CD4-positive, alpha-beta T cell (primary cell): ENCODE measurements at regions not wholly inside any gene's neighbourhood (a gene's known extent, or its start where the extent isn't known, plus 50 kb on each side); places are given as distances from the start of the nearest gene placed in this dataset.
"Not testable (repeated sequence)": the region's sequence is repeated elsewhere in the genome, so short reads cannot be mapped to it uniquely, and the experiment has no call there.

Source experiments
- ATAC-seq: fragments of 200-7000 bp; cut with Tn5 transposase; one replicate; pipeline ENCODE4 v1.10.0; 2022; ENCODE audit warnings: mild to moderate bottlenecking; ENCODE audit not compliant: poor library complexity
- CTCF ChIA-PET: fragments of 350-600 bp; sonication (Branson Sonifier 250); formaldehyde crosslinking; loops from one replicate; lab custom pipeline; 2021; ENCODE audit warnings: antibody characterized with exemption, inconsistent platforms; lab: Charles Lee
- POLR2A ChIA-PET: fragments of 350-600 bp; sonication (Branson Sonifier 250); formaldehyde crosslinking; loops from one replicate; lab custom pipeline; 2021; ENCODE audit warnings: antibody characterized with exemption, inconsistent platforms; lab: Charles Lee
- DNase-seq, 14 experiments: peaks; one replicate each; pipeline ENCODE4 v3.0.0-alpha.2; 2013 to 2020; ENCODE audit warnings: mixed read lengths in 2 of 14
- H3K27ac ChIP-seq, 2 donors: one replicate each; pipeline versions ENCODE4 v1.5.1 to v1.7.0; 2013; ENCODE audit warnings: low read length in 2 of 2, low read depth in 1 of 2, mild to moderate bottlenecking in 1 of 2
- H3K27me3 ChIP-seq, 2 experiments: 1 replicate in 1 of 2; 2 replicates in 1 of 2; pipeline versions ENCODE4 v1.6.1 to v1.7.0; 2013; ENCODE audit warnings: low read length in 2 of 2, control low read depth in 1 of 2, mild to moderate bottlenecking in 1 of 2, moderate library complexity in 1 of 2; ENCODE audit not compliant: insufficient read depth in 2 of 2, control insufficient read depth in 1 of 2
- H3K36me3 ChIP-seq: one replicate; pipeline ENCODE4 v1.6.1; 2013; ENCODE audit warnings: low read length, control low read depth; ENCODE audit not compliant: insufficient read depth
- H3K4me1 ChIP-seq: one replicate; pipeline ENCODE4 v1.6.1; 2013; ENCODE audit warnings: low read length, control low read depth; ENCODE audit not compliant: insufficient read depth
- H3K4me3 ChIP-seq: one replicate; pipeline ENCODE4 v1.5.1; 2013; ENCODE audit warnings: mild to moderate bottlenecking, low read length, moderate library complexity
- H3K9me3 ChIP-seq, 2 experiments: 1 replicate in 1 of 2; 2 replicates in 1 of 2; pipeline versions ENCODE4 v1.6.1 to v1.7.0; 2013; ENCODE audit warnings: low read length in 2 of 2, mild to moderate bottlenecking in 2 of 2, control low read depth in 1 of 2, moderate library complexity in 1 of 2; ENCODE audit not compliant: control insufficient read depth in 1 of 2, insufficient read depth in 1 of 2
- H3K27ac Mint-ChIP-seq: one replicate; pipeline ENCODE4 v1.8.0; 2020; ENCODE audit warnings: mixed read lengths
- H3K27me3 Mint-ChIP-seq: one replicate; pipeline ENCODE4 v1.8.0; 2021; ENCODE audit warnings: mixed read lengths
- H3K36me3 Mint-ChIP-seq: one replicate; pipeline ENCODE4 v1.8.0; 2021; ENCODE audit warnings: low read depth, mixed read lengths
- H3K4me1 Mint-ChIP-seq: one replicate; pipeline ENCODE4 v1.8.0; 2021; ENCODE audit warnings: low read depth, mixed read lengths
- H3K4me3 Mint-ChIP-seq: one replicate; pipeline ENCODE4 v1.8.0; 2020; ENCODE audit warnings: mild to moderate bottlenecking, mixed read lengths
- H3K9me3 Mint-ChIP-seq: one replicate; pipeline ENCODE4 v1.8.0; 2020; ENCODE audit warnings: mixed read lengths
- CTCF ChIP-seq: fragments of 200-600 bp; IDR thresholded peaks from one replicate; pipeline ENCODE4 v1.8.0; 2022; ENCODE audit warnings: antibody characterized with exemption, mild to moderate bottlenecking
- intact Hi-C, 2 experiments: fragments of 100-400 bp; cut with DNase I in 1 of 2; cut with micrococcal nuclease in 1 of 2; formaldehyde crosslinking; loops; one replicate each; pipeline versions ENCODE4 v1.15.1 to v1.9.0; 2023 to 2025; cut with DNase I, micrococcal nuclease

DNA sequence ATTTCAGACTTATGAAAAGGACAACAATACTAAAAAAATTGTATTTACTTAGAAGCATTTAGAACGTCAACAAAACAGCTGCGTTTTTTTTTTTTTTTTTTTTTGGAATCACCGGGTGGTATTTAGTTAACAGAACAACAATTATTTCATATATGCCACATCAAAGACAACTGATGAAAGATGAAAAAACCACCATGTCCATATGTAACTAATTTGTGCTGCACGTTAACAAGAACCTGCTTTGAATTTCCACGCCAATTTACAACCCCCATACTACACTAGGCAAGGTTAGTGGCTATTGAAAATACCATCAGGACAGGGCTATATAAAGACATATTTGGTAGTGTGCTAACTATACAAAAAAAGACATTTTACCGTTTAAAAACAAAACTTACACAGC lies 189.3 kb upstream of the ROBO1 start:
- H3K36me3 ChIP-seq: no peaks in the 10 kb centered on the region
- intact Hi-C loops: no loop called here
- no peak for TF ChIP-seq CTCF
- no peak overlapping the region for H3K4me3 Mint-ChIP-seq
- H3K4me1 Mint-ChIP-seq: no peaks in the 10 kb centered on the region
- no peaks in the 10 kb centered on the region for H3K27me3 Mint-ChIP-seq
- CTCF ChIA-PET: no interaction called here
- no peak for ATAC-seq
- DNase-seq: no peak
- POLR2A ChIA-PET: no interaction called here
- H3K27ac Mint-ChIP-seq: no peak overlapping the region
- H3K4me3 ChIP-seq: no peak overlapping the region
- no peak overlapping the region for H3K27ac ChIP-seq
- H3K36me3 Mint-ChIP-seq: no peaks in the 10 kb centered on the region
- H3K9me3 Mint-ChIP-seq: peaks cover 2% of the 10 kb centered on the region
- no peaks in the 10 kb centered on the region for H3K27me3 ChIP-seq
- H3K9me3 ChIP-seq: no peaks in the 10 kb centered on the region
- no peaks in the 10 kb centered on the region for H3K4me1 ChIP-seq

- H3K27me3 ChIP-seq: no peaks in the 10 kb centered on the region
- no peak overlapping the region for H3K27ac ChIP-seq
- no peaks in the 10 kb centered on the region for H3K36me3 ChIP-seq
- Mint-ChIP-seq H3K27me3 (no peaks in the 10 kb centered on the region), H3K36me3 (no peaks in the 10 kb centered on the region), H3K4me3 (no peak overlapping the region), H3K27ac (no peak overlapping the region), H3K4me1 (no peaks in the 10 kb centered on the region), H3K9me3 (peaks cover 4% of the 10 kb centered on the region)
- no peak for ATAC-seq
- ChIA-PET CTCF (no interaction called here), POLR2A (no interaction called here)
- peaks cover 0 to 13% of the 10 kb centered on the region in 2 experiments for H3K9me3 ChIP-seq
- DNase-seq: no peak
- H3K4me1 ChIP-seq: no peaks in the 10 kb centered on the region
- intact Hi-C loops: no loop called here
- no peak for TF ChIP-seq CTCF
- no peak overlapping the region for H3K4me3 ChIP-seq
These were observed 187.0 kb upstream of the ROBO1 start for GRCh38 chr3:79954756-79955155.

DNA sequence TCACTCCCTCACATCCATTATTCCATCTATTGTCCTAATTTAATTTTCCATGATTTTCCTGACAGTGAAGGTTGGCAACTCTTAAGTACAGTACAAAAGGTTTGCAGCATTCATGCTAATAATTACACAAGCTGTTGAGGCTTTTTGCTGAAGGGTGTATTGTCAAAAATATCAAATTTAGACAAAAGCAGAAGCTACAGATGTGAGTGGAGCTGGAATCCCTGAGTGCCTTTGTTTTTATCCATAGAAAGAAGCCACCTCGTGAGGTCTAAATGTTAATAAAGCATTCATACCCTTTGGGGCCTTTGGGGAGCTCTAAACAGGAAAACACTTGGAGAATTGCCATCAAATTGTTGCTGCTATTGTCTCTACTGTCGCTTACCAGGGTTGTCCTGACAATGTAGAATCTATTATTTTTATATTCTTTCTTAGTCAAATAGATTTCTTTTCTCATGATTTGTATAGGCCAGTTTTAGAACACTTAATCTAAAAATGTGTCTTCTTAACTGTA lies 185.8 kb upstream of the ROBO1 start:
- TF ChIP-seq CTCF: no peak
- no peaks in the 10 kb centered on the region for H3K4me1 ChIP-seq
- ATAC-seq: no peak
- intact Hi-C loops: no loop called here
- peaks cover 0 to 13% of the 10 kb centered on the region in 2 experiments for H3K9me3 ChIP-seq
- H3K27me3 ChIP-seq: no peaks in the 10 kb centered on the region
- ChIA-PET POLR2A (no interaction called here), CTCF (no interaction called here)
- Mint-ChIP-seq H3K9me3 (peaks cover 7% of the 10 kb centered on the region), H3K4me1 (no peaks in the 10 kb centered on the region), H3K36me3 (no peaks in the 10 kb centered on the region), H3K27me3 (no peaks in the 10 kb centered on the region), H3K4me3 (no peak overlapping the region), H3K27ac (no peak overlapping the region)
- H3K27ac ChIP-seq: no peak overlapping the region
- no peaks in the 10 kb centered on the region for H3K36me3 ChIP-seq
- DNase-seq: no peak
- H3K4me3 ChIP-seq: no peak overlapping the region

GRCh38 chr3:79951426-79951825 lies 183.6 kb upstream of the ROBO1 start:
- H3K27ac Mint-ChIP-seq, H3K36me3 Mint-ChIP-seq, ATAC-seq, H3K4me1 Mint-ChIP-seq, CTCF ChIA-PET, H3K4me3 ChIP-seq, POLR2A ChIA-PET, intact Hi-C loops, H3K27ac ChIP-seq, H3K27me3 ChIP-seq, DNase-seq, H3K4me3 Mint-ChIP-seq, H3K27me3 Mint-ChIP-seq, H3K4me1 ChIP-seq, H3K36me3 ChIP-seq: not testable (repeated sequence)
- peaks cover 11% of the 10 kb centered on the region for H3K9me3 Mint-ChIP-seq
- peaks cover 0 to 13% of the 10 kb centered on the region in 2 experiments for H3K9me3 ChIP-seq
